Aorta (tissue), 5 donors: ENCODE measurements at regions not wholly inside any gene's neighbourhood (a gene's known extent, or its start where the extent isn't known, plus 50 kb on each side); places are given as distances from the start of the nearest gene placed in this dataset.
"Not testable (repeated sequence)": the region's sequence is repeated elsewhere in the genome, so short reads cannot be mapped to it uniquely, and the experiment has no call there.

Experiments
- ATAC-seq: fragments of 200-7000 bp; cut with Tn5 transposase; one replicate; pipeline ENCODE4 v1.9.1; 2022; ENCODE audit warnings: moderate library complexity; ENCODE audit not compliant: low FRiP score
- DNase-seq, 2 donors: peaks; one replicate each; pipeline ENCODE4 v3.0.0-alpha.2; 2020
- H3K27ac ChIP-seq, 2 donors: one replicate each; pipeline ENCODE4 v1.5.1; 2013; ENCODE audit warnings: low read length in 2 of 2, mild to moderate bottlenecking in 2 of 2, moderate library complexity in 2 of 2, control low read depth in 1 of 2, inconsistent platforms in 1 of 2, low read depth in 1 of 2
- H3K27me3 ChIP-seq, 2 donors: one replicate each; pipeline ENCODE4 v1.6.1; 2013; ENCODE audit warnings: control low read depth in 1 of 2, low read length in 1 of 2, mild to moderate bottlenecking in 1 of 2, moderate library complexity in 1 of 2; ENCODE audit not compliant: insufficient read depth in 2 of 2, control insufficient read depth in 1 of 2
- H3K36me3 ChIP-seq, 2 donors: one replicate each; pipeline ENCODE4 v1.6.1; 2013; ENCODE audit warnings: control low read depth in 1 of 2, low read length in 1 of 2, mild to moderate bottlenecking in 1 of 2; ENCODE audit not compliant: insufficient read depth in 2 of 2, control insufficient read depth in 1 of 2
- H3K4me1 ChIP-seq, 2 donors: one replicate each; pipeline ENCODE4 v1.6.1; 2013; ENCODE audit warnings: low read length in 2 of 2, control low read depth in 1 of 2, mild to moderate bottlenecking in 1 of 2, moderate library complexity in 1 of 2; ENCODE audit not compliant: insufficient read depth in 2 of 2, control insufficient read depth in 1 of 2
- H3K4me3 ChIP-seq, 2 donors: one replicate each; pipeline ENCODE4 v1.5.1; 2013; ENCODE audit warnings: low read length in 2 of 2, control low read depth in 1 of 2, mild to moderate bottlenecking in 1 of 2
- H3K9me3 ChIP-seq: one replicate; pipeline ENCODE4 v1.6.1; 2013; ENCODE audit warnings: mild to moderate bottlenecking, low read length; ENCODE audit not compliant: control insufficient read depth
- WGBS, 2 donors: extraction: QIAGEN DNeasy Blood & Tissue Kit; methylation state at CpG; one replicate each; pipeline ENCODE4 v1.1.7; 2013; 5-methylcytosine and 5-hydroxymethylcytosine counted together
- intact Hi-C, 2 donors: fragments of 100-400 bp; cut with DNase I; formaldehyde crosslinking; loops; one replicate each; pipeline versions ENCODE4 v1.14.2 to v1.15.0; 2022
- donor health status: healthy with polysubstance abuse.
- donor health status: Bipolar disorder and iron deficiency.
- donor health status: DM: no; HTN: no; CAD: no.
- donor health status: DM: no; HTN: no; CAD: no.
- donor health status: DM: yes; HTN: yes; CAD: no.

DNA sequence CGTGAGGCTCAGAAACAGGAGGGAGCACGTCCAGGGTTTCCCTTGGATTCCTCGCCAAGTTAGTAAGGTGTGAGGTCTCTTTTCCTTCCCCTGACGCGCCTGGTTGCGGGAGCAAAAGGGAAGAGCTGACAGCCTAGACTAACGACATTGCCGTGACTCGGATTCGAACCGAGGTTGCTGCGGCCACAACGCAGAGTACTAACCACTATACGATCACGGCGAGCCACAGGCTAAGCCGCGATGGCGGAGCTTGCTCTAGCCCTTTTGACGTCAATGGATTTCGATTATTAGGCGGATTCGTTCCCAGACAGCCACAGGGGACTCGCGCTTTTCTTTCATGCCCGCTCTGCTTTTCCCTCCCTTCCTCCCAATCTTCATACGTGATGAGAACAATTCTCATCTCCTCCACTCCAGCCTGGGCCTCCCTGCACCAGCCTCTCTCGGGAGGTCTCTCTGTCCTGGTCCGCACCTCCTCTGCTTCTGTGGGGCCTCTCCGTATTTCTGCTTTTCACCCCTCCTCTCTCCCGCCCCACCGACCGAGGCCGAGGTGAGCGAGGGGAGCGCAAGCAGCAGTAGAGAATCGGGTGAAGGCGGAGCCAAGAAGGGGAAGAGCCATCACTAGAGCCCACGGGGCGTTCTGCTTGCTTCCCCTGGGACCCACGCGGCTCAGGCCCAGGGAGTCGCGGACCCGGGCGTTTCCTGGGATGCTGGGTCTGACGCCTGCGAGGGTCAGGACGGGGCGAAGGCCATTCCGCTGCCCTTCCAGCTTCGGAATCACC is 150.7 kb upstream of the NBPF11 start:
- intact Hi-C loops, H3K27me3 ChIP-seq, H3K4me1 ChIP-seq, H3K9me3 ChIP-seq, H3K36me3 ChIP-seq, H3K27ac ChIP-seq: not testable (repeated sequence)
- WGBS, 2 donors: 0 to 4% methylated on average over 4 to 18 of the region's 52 CpGs
- ATAC-seq (peak; percentile 92), DNase-seq (peak; percentile 67 to 83)
- peak overlapping the region in 1 of 2 donors; percentile 22 for H3K4me3 ChIP-seq

DNA sequence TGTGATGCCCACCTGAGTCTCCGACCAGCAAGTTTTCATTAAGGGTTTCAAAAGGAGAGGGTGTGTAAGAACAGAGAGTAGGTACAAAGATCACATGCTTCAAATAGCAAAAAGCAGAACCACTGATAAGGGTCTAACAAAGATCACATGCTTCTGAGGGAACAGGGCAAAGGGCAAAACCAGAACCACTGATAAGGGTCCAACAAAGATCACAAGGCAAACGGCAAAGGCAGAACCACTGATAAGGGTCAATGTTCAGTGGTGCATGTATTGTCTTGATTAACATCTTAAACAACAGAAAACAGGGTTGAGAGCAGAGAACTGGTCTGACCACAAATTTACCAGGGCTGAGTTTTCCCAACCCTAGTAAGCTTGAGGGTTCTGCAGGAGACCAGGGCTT is 145.8 kb upstream of the NBPF11 start:
- ATAC-seq, H3K27ac ChIP-seq, H3K4me3 ChIP-seq, DNase-seq, intact Hi-C loops, H3K9me3 ChIP-seq, H3K4me1 ChIP-seq, H3K27me3 ChIP-seq, H3K36me3 ChIP-seq: not testable (repeated sequence)
- WGBS, 2 donors: 66 to 69% methylated on average over 2 of the region's 2 CpGs

DNA sequence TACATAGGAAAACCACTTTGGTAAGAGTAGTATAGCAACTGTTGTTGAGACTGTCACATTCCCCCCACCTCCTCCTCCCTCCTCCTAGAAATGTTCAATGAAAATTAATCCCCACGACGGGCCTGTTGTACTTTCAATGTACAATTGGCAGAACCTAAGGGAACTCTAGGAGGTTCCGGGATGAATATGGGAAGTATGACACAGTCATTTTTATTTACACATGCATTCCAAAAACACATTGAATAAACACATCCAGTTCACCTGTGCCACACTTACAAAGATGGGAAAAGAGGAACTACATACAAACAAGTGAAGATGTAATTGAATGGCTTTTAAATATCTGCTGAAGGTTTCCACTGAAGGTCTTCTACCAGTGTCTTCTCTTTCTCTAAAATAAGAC is 144.4 kb upstream of the NBPF11 start:
- H3K4me3 ChIP-seq: no peak overlapping the region
- H3K4me1 ChIP-seq: no peaks in the 10 kb centered on the region
- no peaks in the 10 kb centered on the region for H3K36me3 ChIP-seq
- ATAC-seq (no peak), DNase-seq (no peak)
- no peaks in the 10 kb centered on the region for H3K27me3 ChIP-seq
- no peak overlapping the region for H3K27ac ChIP-seq
- H3K9me3 ChIP-seq: no peaks in the 10 kb centered on the region
- WGBS, 2 donors: 86 to 91% methylated on average over 3 of the region's 3 CpGs
- intact Hi-C loops: no loop called here

GRCh38 chr1:148294116-148294807 is 142.2 kb upstream of the NBPF11 start:
- Histone ChIP-seq H3K36me3 (no peaks in the 10 kb centered on the region), H3K27ac (no peak overlapping the region), H3K4me1 (no peaks in the 10 kb centered on the region), H3K9me3 (no peaks in the 10 kb centered on the region), H3K4me3 (no peak overlapping the region), H3K27me3 (no peaks in the 10 kb centered on the region)
- 57 to 65% methylated on average over 5 of the region's 5 CpGs for WGBS, 2 donors
- ATAC-seq (no peak), DNase-seq (no peak)
- intact Hi-C loops: no loop called here

- Histone ChIP-seq H3K27me3 (no peaks in the 10 kb centered on the region), H3K4me3 (no peak overlapping the region), H3K36me3 (no peaks in the 10 kb centered on the region), H3K4me1 (no peaks in the 10 kb centered on the region), H3K9me3 (no peaks in the 10 kb centered on the region), H3K27ac (no peak overlapping the region)
- 59 to 69% methylated on average over 6 of the region's 6 CpGs for WGBS, 2 donors
- ATAC-seq (no peak), DNase-seq (no peak)
- intact Hi-C loops: no loop called here
Measured at GRCh38 chr1:148293651-148294050, 141.6 kb upstream of the NBPF11 start.

DNA sequence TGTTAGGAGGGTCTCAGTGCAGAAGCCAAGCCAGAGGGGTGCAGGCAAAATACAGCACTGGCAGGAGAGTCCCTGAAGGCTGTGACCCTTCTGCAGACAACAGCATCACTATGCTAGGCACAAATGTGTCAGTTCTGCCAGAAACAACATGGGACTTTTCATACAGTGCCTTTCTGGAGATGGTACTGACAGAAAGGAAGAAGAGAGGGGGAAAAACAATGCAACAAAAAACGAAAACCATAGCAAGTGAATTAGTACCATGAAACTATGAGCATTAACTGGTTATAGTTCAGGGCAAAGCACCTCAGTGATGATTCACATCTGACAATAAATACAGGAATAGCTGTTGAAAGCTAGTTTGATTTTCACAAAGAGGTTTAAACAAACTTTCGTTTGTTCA is 140.8 kb upstream of the NBPF11 start:
- Histone ChIP-seq H3K36me3 (no peaks in the 10 kb centered on the region), H3K27ac (no peak overlapping the region), H3K27me3 (no peaks in the 10 kb centered on the region), H3K4me3 (no peak overlapping the region), H3K4me1 (no peaks in the 10 kb centered on the region), H3K9me3 (no peaks in the 10 kb centered on the region)
- WGBS, 2 donors: 79 to 82% methylated on average over 2 of the region's 2 CpGs
- intact Hi-C loops: no loop called here
- ATAC-seq (no peak), DNase-seq (no peak)

DNA sequence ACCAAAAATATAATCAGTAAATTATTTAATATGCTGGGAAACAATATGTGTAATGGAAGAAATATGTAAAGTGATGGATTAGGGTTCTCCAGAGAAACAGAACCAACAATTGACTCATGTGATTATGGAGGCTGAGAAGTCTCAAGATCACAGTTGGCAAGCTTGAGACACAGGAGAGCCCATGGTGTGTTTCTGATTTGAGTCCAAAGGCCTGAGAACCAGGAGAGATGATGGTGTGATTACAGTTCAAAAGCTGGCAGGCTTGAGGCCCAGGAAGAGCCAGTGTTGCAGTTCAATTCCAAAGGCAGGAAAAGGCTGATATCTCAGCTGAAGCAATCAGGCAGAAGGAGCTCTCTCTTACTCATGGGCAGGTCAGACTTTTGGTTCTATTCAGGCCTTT is 138.8 kb upstream of the NBPF11 start:
- intact Hi-C loops: no loop called here
- no peaks in the 10 kb centered on the region for H3K36me3 ChIP-seq
- no peak overlapping the region for H3K27ac ChIP-seq
- H3K4me3 ChIP-seq: no peak overlapping the region
- H3K27me3 ChIP-seq: no peaks in the 10 kb centered on the region
- H3K9me3 ChIP-seq: no peaks in the 10 kb centered on the region
- no peak for DNase-seq
- ATAC-seq: no peak
- no peaks in the 10 kb centered on the region for H3K4me1 ChIP-seq

GRCh38 chr1:148289647-148290046 is 137.6 kb upstream of the NBPF11 start:
- Histone ChIP-seq H3K27ac (no peak overlapping the region), H3K27me3 (no peaks in the 10 kb centered on the region), H3K9me3 (no peaks in the 10 kb centered on the region), H3K36me3 (no peaks in the 10 kb centered on the region), H3K4me3 (no peak overlapping the region), H3K4me1 (no peaks in the 10 kb centered on the region)
- DNase-seq: no peak
- intact Hi-C loops: no loop called here
- ATAC-seq: no peak

- intact Hi-C loops, DNase-seq: not testable (repeated sequence)
- 46 to 56% methylated on average over 2 of the region's 2 CpGs for WGBS, 2 donors
Measured at GRCh38 chr1:148285946-148286345, 133.9 kb upstream of the NBPF11 start.

More at GRCh38 chr1:148285946-148286345, 133.9 kb upstream of the NBPF11 start:
- H3K4me3 ChIP-seq, H3K9me3 ChIP-seq, H3K27ac ChIP-seq, H3K36me3 ChIP-seq, H3K27me3 ChIP-seq, H3K4me1 ChIP-seq, ATAC-seq: not testable (repeated sequence)
